ENCODE measurements at regions not wholly inside any gene's neighbourhood (a gene's known extent, or its start where the extent isn't known, plus 50 kb on each side); places are given as distances from the start of the nearest gene placed in this dataset.

DNA sequence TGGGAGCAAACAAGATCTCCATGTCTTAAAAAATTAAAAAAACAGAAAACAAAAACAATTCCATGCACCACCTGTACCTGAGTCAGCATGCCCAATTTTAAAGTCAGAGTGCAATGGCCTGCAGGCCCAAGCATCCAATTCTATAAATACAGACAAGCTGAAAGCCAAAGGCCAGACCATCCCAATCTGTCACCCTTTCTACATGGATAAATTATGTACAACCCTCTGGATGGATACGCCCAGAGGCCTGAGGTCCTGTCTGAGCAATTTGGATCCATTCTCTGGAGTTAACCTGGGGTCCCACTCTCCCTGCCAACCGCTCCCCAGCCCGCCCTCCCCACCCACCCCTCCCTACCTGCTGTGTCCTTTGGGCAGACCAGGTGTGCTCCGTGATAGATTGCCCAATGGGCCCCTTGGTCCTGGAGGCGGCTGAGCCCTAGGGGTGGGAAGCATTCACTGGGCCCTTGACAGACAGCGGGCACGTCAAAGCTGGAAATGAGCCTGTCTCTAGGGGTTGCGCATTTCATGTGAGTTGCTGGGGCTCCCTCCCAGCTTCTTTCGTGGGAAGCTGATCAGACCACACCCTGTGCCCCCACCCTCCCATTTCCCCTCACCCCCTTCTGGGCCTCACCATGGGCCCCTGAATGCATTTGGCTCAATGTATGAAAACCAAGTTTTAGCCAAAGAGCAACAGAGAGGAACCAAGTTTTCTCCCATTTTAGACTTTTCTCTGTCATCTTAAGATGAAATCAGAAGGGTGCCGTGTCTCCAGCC is 171.3 kb downstream of the BCL11B start:
- DNase-seq: no peak

GRCh38 chr14:99101855-99102461 is 170.0 kb downstream of the BCL11B start:
- DNase-seq: no peak

DNA sequence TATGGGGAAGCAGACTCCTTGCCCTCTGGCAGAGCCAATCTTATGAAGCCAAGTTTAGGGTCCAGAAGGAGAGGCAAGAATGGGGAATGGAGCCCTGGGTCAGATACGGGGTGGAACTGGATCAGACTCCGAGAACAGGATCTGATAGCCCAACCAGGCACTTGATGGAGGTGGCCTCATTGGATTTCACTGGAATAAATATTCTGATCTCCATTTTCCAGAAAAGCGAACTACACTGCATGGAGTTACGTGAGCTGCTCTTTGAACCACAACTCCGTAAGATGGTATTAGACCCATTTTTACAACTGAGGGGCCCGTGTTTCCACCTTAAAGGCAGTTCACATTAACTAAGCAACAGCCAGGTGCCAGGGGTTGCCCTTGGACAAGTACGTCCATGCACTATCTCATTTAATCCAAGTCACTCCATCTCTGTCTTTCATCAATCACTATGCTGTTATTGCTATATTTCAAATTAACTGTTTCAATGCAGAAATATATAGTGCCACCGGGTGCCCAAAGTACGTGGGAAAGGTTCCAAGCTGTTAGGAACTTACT is 155.2 kb downstream of the BCL11B start:
- no peak for DNase-seq

DNA sequence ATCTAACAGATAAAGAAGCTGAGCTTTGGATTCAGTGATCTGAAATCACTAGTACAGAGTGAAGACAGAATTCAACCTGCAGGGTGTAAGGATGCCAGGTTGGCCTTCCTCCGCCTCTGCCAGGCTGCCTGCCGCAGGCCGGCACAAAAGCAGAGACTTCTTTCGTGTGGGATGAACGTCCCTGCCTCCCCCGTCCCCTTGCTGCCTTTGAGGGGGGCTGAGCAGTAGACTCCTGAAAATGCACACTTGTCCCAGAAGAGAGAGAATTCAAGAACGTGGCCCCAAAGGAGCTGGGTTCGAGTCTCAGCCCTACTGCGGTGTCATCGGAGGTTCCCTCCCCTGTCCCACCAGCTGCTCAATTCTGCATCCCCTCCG is 154.3 kb downstream of the BCL11B start:
- no peak for DNase-seq

DNA sequence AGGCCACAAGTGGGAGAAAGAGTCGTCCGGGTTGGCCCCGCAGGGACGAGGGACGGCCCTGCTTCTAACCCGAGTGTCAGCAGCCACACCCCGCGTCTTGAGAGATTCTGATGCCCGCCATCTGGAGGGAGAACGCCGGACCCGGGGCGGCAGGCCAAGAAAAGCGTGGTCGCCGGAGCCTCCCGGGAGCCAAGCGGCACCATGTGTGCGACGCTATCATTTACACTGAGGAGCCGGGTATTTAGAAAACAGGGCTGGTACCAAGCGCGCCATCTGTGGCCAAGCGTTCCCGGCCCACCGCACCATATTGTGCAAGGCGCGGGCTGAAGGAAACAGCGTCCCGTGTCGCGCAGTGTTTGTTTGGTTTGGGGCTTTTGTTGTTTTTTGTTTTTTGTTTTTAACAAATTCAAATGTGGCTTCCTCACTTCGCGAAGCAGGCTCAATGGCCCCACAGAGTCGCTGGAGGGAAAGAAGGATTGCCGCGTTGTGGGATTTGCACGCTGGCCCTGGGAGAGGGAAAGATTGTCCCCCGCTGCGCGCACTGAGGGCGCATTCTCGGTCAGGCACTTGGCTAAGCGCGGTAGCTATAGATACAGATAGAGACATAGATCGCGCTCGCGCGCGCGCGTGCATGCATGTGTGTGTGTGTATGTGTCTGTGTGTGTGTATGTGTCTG is 153.8 kb downstream of the BCL11B start:
- DNase-seq: no peak

DNA sequence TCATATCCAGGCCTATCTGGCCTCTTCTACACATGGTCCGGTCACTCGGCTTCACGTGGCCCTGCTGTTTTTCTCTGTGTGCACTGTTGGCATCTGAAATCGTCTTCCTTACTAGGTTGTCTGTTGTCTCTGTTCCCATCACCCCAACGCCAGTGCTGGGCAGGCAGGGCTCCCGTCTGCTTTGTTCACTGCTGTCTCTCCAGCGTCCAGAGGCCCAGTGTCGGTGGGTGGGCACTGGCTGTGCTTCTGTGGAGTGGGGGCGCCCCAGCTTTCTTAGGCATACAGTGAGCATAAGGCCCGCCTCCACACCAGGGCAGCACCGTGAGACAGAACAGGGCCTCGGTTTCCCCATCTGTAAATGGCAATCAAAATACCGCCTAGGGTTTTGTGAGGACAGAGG is 153.1 kb downstream of the BCL11B start:
- no peak for DNase-seq

Data from OCI-M1 (cell line).